ENCODE measurements at regions not wholly inside any gene's neighbourhood (a gene's known extent, or its start where the extent isn't known, plus 50 kb on each side); places are given as distances from the start of the nearest gene placed in this dataset.

DNA sequence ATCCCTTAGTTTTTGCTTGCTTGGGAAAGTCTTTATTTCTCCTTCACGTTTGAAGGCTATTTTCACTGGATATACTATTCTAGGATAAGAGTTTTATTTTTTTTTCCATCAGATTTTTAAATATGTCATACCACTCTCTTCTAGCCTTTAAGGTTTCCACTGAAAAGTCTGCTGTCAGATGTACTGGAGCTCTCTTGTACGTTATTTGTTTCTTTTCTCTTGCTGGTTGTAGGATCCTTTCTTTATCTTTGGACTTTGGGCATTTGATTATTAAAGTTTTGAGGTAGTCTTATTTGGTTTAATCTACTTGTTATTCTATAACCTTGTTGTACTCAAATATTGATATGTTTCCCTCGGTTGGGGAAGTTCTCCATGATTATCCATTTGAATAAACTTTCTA, 848.4 kb upstream of the COX7C start:
- TF ChIP-seq, protein P1, sequence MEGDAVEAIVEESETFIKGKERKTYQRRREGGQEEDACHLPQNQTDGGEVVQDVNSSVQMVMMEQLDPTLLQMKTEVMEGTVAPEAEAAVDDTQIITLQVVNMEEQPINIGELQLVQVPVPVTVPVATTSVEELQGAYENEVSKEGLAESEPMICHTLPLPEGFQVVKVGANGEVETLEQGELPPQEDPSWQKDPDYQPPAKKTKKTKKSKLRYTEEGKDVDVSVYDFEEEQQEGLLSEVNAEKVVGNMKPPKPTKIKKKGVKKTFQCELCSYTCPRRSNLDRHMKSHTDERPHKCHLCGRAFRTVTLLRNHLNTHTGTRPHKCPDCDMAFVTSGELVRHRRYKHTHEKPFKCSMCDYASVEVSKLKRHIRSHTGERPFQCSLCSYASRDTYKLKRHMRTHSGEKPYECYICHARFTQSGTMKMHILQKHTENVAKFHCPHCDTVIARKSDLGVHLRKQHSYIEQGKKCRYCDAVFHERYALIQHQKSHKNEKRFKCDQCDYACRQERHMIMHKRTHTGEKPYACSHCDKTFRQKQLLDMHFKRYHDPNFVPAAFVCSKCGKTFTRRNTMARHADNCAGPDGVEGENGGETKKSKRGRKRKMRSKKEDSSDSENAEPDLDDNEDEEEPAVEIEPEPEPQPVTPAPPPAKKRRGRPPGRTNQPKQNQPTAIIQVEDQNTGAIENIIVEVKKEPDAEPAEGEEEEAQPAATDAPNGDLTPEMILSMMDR (IDR thresholded peaks at IDR 0.05; ENCODE audit: control extremely low read depth, extremely low read depth, low read depth, missing control alignments), result no peak
- POLR2A ChIA-PET, result no interaction called here
- DNase-seq (ENCODE audit: extremely low spot score), result no peak
- CTCF ChIA-PET, result no interaction called here

DNA sequence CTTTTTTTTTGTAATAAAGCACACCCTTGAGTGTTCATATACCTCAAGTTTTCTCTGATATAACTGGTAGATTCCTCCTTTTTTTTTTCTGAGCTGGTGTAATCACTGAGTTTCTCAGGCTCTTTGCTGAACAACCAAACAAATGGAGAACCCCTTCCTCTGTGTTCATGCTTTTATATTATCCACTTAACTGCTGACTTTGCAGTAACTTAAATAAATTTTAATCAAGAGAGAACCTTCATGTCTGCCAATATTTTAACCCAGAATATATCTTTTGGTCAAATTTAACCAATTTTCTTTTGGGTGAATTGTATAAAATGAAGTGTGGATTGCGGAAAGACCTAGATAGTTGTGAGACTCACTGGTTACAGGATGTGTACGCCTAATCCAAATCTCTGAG, 833.0 kb upstream of the COX7C start:
- TF ChIP-seq, protein P1 (IDR thresholded peaks at IDR 0.05; ENCODE audit: control extremely low read depth, extremely low read depth, low read depth, missing control alignments), result no peak
- no peak for DNase-seq (ENCODE audit: extremely low spot score)
- ChIA-PET CTCF (no interaction called here), POLR2A (no interaction called here)

DNA sequence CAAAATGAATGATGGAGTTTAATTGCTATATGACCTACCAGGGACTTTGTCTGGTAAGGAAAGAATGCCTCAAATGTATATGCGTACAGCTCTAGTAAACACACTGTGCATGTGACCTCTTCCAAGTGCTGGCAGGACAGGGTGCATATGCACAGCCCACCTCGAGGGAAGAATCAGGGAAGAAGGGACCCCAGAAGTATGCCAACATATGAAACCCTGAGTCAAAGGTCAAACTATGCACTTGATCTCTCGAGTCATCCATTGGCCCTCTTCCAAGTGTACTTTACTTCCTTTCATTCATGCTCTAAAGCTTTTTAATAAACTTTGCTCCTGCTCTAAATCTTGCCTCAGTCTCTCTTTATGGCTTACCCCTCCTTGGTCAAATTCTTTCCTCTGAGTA, 804.6 kb upstream of the COX7C start:
- DNase-seq (ENCODE audit: extremely low spot score), result no peak
- POLR2A ChIA-PET, result no interaction called here
- TF ChIP-seq, protein P1 (IDR thresholded peaks at IDR 0.05; ENCODE audit: control extremely low read depth, extremely low read depth, low read depth, missing control alignments), result no peak
- CTCF ChIA-PET, result interaction anchor here (1.7 to 2.7 kb wide), 3 partner anchors 8 to 12 kb away, joined by 5 to 10 read pairs (median 7); no protein-coding TSS in a partner anchor

DNA sequence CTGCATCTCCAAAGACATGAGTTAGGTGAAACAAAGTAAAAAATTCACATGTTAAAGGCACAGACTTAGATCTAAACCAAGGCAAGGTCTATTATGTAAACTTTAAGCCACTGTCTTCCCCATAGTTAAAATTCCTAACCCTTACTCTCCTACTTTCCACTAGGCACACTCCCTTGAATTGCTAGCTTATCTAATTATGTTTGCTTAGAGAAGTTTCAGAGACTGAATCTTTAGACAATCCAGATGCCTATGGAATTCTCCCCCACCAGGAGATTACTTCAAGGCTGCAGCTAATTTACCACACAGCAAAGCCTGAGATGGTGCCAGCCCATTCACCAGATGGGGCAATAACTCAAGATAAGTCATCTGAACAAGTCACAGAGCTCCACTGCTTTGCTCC, 803.1 kb upstream of the COX7C start:
- DNase-seq (ENCODE audit: extremely low spot score), result no peak
- TF ChIP-seq, protein P1 (IDR thresholded peaks at IDR 0.05; ENCODE audit: control extremely low read depth, extremely low read depth, low read depth, missing control alignments), result no peak
- ChIA-PET POLR2A (no interaction called here), CTCF (interaction anchor here (0.7 kb wide), 1 partner anchor 35 kb away, joined by 3 read pairs; no protein-coding TSS in a partner anchor)

DNA sequence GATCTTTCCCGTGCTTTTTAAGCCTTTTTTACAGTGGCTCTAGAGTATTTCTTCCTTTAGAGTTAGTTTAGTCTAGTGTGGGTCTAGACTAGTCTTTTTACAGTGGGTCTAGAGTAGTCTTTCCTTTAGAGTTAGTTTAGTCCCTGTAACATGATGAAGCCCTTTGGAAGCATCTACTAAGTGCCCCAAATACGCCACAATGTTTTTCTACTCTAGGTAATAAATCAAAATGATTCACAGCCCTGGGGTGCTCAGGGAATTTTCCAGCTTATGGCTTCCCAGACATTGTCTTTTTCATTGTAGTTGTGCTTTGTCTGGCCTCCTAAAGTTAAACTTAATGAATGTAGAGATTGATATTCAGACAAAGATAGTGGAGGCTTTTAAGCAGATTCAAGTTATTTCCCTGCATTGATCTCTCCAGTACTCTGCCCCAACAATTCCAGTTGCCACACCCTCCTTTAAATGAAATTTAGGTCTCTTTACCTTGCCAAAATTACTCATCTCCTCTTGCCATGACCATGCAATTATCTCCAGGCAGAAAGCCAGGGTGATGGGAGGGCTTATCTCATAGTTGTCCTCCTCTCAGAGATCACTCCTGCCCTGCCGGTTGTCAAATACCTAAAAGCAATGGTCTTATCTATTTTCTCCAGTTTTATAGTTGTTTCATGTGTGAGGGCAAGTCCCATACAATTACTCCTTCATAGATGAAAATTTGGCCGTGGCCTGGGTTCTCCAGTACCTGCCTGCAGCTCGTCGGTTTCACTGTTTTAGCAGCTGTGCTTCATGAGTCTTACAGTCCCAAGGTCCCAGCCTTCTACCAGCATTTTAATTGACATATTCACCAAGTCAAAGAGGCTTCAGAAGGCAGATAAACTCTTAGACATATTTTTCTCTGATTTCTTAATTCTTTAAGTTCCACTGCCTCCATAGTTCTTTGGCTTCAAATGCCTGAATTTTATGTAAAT, 794.0 kb upstream of the COX7C start:
- DNase-seq (ENCODE audit: extremely low spot score), result no peak
- POLR2A ChIA-PET, result no interaction called here

DNA sequence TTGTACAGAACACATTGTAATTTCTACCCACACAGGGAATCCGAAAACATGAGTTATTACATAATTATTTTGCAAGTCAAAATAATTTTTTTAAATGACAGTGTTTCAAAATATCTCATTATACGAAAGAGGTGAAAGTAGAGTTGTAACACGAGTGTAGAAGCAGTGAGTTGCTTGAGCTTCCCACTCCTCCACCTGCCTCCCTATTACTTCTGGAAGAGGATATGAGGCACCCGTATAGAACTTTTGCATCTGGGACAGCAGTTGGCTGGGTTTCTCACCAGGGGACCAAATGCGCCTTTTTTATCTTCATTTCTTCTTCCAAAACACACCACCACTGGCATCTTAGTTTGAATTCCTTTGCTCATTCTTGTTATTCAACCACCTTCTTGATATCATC, 779.0 kb upstream of the COX7C start:
- ChIA-PET POLR2A (no interaction called here), CTCF (no interaction called here)
- DNase-seq (ENCODE audit: extremely low spot score), result no peak
- TF ChIP-seq, protein P1 (IDR thresholded peaks at IDR 0.05; ENCODE audit: control extremely low read depth, extremely low read depth, low read depth, missing control alignments), result no peak

More for the DNA sequence above, 794.0 kb upstream of the COX7C start:
- TF ChIP-seq, protein P1 (IDR thresholded peaks at IDR 0.05; ENCODE audit: control extremely low read depth, extremely low read depth, low read depth, missing control alignments), result no peak
- CTCF ChIA-PET, result no interaction called here

All from GM10248 (cell line).